Liver (tissue), 8 donors: ENCODE measurements at regions not wholly inside any gene's neighbourhood (a gene's known extent, or its start where the extent isn't known, plus 50 kb on each side); places are given as distances from the start of the nearest gene placed in this dataset.
"Not testable (repeated sequence)": the region's sequence is repeated elsewhere in the genome, so short reads cannot be mapped to it uniquely, and the experiment has no call there.

Experiments
- DNase-seq: peaks from one replicate; pipeline ENCODE4 v3.0.0-alpha.2; 2017; ENCODE audit warnings: low spot score
- H3K27ac ChIP-seq, 2 donors: one replicate each; pipeline ENCODE4 v1.7.0; 2013; ENCODE audit warnings: inconsistent platforms in 2 of 2, low read length in 2 of 2, control low read depth in 1 of 2, low read depth in 1 of 2, mild to moderate bottlenecking in 1 of 2
- H3K27me3 ChIP-seq, 4 donors: one replicate each; pipeline versions ENCODE4 v1.6.1 to v1.7.0; 2013; ENCODE audit warnings: low read length in 3 of 4, inconsistent platforms in 1 of 4, mild to moderate bottlenecking in 1 of 4, moderate library complexity in 1 of 4; ENCODE audit not compliant: control insufficient read depth in 4 of 4, insufficient read depth in 4 of 4
- H3K36me3 ChIP-seq, 4 donors: one replicate each; pipeline versions ENCODE4 v1.6.1 to v1.7.0; 2013; ENCODE audit warnings: low read length in 3 of 4, mild to moderate bottlenecking in 3 of 4, low read depth in 1 of 4, moderate library complexity in 1 of 4; ENCODE audit not compliant: control insufficient read depth in 4 of 4, insufficient read depth in 3 of 4
- H3K4me1 ChIP-seq, 4 donors: one replicate each; pipeline versions ENCODE4 v1.6.1 to v1.7.0; 2013; ENCODE audit warnings: low read length in 3 of 4, mild to moderate bottlenecking in 3 of 4, moderate library complexity in 1 of 4; ENCODE audit not compliant: control insufficient read depth in 4 of 4, insufficient read depth in 4 of 4
- H3K4me3 ChIP-seq, 3 donors: one replicate each; pipeline versions ENCODE4 v1.6.1 to v1.7.0; 2013; ENCODE audit warnings: low read length in 3 of 3, control low read depth in 1 of 3, low read depth in 1 of 3, mild to moderate bottlenecking in 1 of 3
- H3K9ac ChIP-seq, 2 donors: one replicate each; pipeline ENCODE4 v1.7.0; 2013; ENCODE audit warnings: low read length in 2 of 2, mild to moderate bottlenecking in 2 of 2, moderate library complexity in 2 of 2, control low read depth in 1 of 2, low read depth in 1 of 2
- H3K9me3 ChIP-seq, 4 donors: one replicate each; pipeline versions ENCODE4 v1.6.1 to v1.7.0; 2013; ENCODE audit warnings: low read length in 3 of 4; ENCODE audit not compliant: control insufficient read depth in 4 of 4
- ATF3 ChIP-seq: IDR thresholded peaks from 2 replicates; pipeline ENCODE4 v1.6.1; 2016; ENCODE audit warnings: antibody characterized with exemption
- CTCF ChIP-seq: fragments of 150-350 bp; IDR thresholded peaks from 2 replicates; pipeline ENCODE4 v1.5.1; 2017; ENCODE audit warnings: improper control_type of control experiment, low read depth, low read length; ENCODE audit not compliant: missing input control
- EGR1 ChIP-seq, 2 donors: IDR thresholded peaks; 2 replicates each; pipeline ENCODE4 v1.6.1; 2016 to 2018; ENCODE audit warnings: antibody characterized with exemption in 2 of 2, low read depth in 2 of 2
- FOXA2 ChIP-seq: IDR thresholded peaks from 2 replicates; pipeline ENCODE4 v1.6.1; 2016; ENCODE audit warnings: antibody characterized with exemption
- GABPA ChIP-seq, 2 donors: IDR thresholded peaks in 1 of 2; conservative IDR thresholded peaks in 1 of 2; 2 replicates each; pipeline ENCODE4 v1.6.1; 2016; ENCODE audit warnings: antibody characterized with exemption in 2 of 2, mild to moderate bottlenecking in 1 of 2, moderate library complexity in 1 of 2
- HNF4A ChIP-seq, 2 donors: conservative IDR thresholded peaks; 2 replicates each; pipeline ENCODE4 v1.6.1; 2016; ENCODE audit warnings: antibody characterized with exemption in 2 of 2, mild to moderate bottlenecking in 2 of 2
- HNF4G ChIP-seq: IDR thresholded peaks from 2 replicates; pipeline ENCODE4 v1.6.1; 2016; ENCODE audit warnings: antibody characterized with exemption
- JUND ChIP-seq, 2 donors: IDR thresholded peaks; 2 replicates each; pipeline ENCODE4 v1.6.1; 2016; ENCODE audit warnings: antibody characterized with exemption in 2 of 2
- NR2F2 ChIP-seq: IDR thresholded peaks from 2 replicates; pipeline ENCODE4 v1.6.1; 2016; ENCODE audit warnings: antibody characterized with exemption
- RXRA ChIP-seq, 2 donors: IDR thresholded peaks; 2 replicates each; pipeline ENCODE4 v1.6.1; 2017 to 2018; ENCODE audit warnings: antibody characterized with exemption in 2 of 2, mild to moderate bottlenecking in 1 of 2
- SP1 ChIP-seq: IDR thresholded peaks from 2 replicates; pipeline ENCODE4 v1.6.1; 2018; ENCODE audit warnings: antibody characterized with exemption, mild to moderate bottlenecking
- TAF1 ChIP-seq: conservative IDR thresholded peaks from 2 replicates; pipeline ENCODE4 v1.6.1; 2016; ENCODE audit warnings: antibody characterized with exemption, mild to moderate bottlenecking
- WGBS: extraction: QIAGEN DNeasy Blood & Tissue Kit; methylation state at CpG from one replicate; pipeline ENCODE4 v1.1.7; 2013; 5-methylcytosine and 5-hydroxymethylcytosine counted together
- TF ChIP-seq, protein P1 (sequence below): IDR thresholded peaks from 2 replicates; pipeline ENCODE4 v1.6.1; 2016; ENCODE audit warnings: antibody characterized with exemption, mild to moderate bottlenecking
- TF ChIP-seq, protein P2 (sequence below): IDR thresholded peaks from 2 replicates; pipeline ENCODE4 v1.6.1; 2016; ENCODE audit warnings: antibody characterized with exemption
- donor health status: healthy.
- donor health status: healthy.
- donor health status: healthy.
- donor health status: healthy.
- donor health status: healthy.

GRCh38 chr14:98008381-98009113 is 1211.4 kb downstream of the VRK1 start:
- Histone ChIP-seq H3K4me3 (no peak overlapping the region), H3K36me3 (no peaks in the 10 kb centered on the region), H3K4me1 (no peaks in the 10 kb centered on the region), H3K27ac (no peak overlapping the region), H3K9ac (no peak overlapping the region), H3K27me3 (peaks cover 0 to 2% (median 0%) of the 10 kb centered on the region in 4 donors), H3K9me3 (no peaks in the 10 kb centered on the region)
- no peak for DNase-seq
- 87% methylated on average over 4 of the region's 4 CpGs for WGBS
- no peak for TF ChIP-seq EGR1 (IDR thresholded peaks at IDR 0.05; ENCODE audit: low read depth in 2 of 2)
- no peak for TF ChIP-seq SP1
- no peak for TF ChIP-seq HNF4G
- no peak for TF ChIP-seq CTCF
- no peak for TF ChIP-seq FOXA2
- no peak for TF ChIP-seq NR2F2
- TF ChIP-seq TAF1 = no peak
- TF ChIP-seq, protein P1, sequence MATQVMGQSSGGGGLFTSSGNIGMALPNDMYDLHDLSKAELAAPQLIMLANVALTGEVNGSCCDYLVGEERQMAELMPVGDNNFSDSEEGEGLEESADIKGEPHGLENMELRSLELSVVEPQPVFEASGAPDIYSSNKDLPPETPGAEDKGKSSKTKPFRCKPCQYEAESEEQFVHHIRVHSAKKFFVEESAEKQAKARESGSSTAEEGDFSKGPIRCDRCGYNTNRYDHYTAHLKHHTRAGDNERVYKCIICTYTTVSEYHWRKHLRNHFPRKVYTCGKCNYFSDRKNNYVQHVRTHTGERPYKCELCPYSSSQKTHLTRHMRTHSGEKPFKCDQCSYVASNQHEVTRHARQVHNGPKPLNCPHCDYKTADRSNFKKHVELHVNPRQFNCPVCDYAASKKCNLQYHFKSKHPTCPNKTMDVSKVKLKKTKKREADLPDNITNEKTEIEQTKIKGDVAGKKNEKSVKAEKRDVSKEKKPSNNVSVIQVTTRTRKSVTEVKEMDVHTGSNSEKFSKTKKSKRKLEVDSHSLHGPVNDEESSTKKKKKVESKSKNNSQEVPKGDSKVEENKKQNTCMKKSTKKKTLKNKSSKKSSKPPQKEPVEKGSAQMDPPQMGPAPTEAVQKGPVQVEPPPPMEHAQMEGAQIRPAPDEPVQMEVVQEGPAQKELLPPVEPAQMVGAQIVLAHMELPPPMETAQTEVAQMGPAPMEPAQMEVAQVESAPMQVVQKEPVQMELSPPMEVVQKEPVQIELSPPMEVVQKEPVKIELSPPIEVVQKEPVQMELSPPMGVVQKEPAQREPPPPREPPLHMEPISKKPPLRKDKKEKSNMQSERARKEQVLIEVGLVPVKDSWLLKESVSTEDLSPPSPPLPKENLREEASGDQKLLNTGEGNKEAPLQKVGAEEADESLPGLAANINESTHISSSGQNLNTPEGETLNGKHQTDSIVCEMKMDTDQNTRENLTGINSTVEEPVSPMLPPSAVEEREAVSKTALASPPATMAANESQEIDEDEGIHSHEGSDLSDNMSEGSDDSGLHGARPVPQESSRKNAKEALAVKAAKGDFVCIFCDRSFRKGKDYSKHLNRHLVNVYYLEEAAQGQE = no peak
- TF ChIP-seq HNF4A (conservative IDR thresholded peaks at IDR 0.05) = no peak
- TF ChIP-seq JUND (IDR thresholded peaks at IDR 0.05) = no peak
- TF ChIP-seq, protein P2, sequence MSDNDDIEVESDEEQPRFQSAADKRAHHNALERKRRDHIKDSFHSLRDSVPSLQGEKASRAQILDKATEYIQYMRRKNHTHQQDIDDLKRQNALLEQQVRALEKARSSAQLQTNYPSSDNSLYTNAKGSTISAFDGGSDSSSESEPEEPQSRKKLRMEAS = no peak
- TF ChIP-seq ATF3 = no peak
- no peak for TF ChIP-seq GABPA (IDR thresholded peaks at IDR 0.05 in 1 of 2, conservative IDR thresholded peaks at IDR 0.05 in 1 of 2)
- no peak for TF ChIP-seq RXRA (IDR thresholded peaks at IDR 0.05)

DNA sequence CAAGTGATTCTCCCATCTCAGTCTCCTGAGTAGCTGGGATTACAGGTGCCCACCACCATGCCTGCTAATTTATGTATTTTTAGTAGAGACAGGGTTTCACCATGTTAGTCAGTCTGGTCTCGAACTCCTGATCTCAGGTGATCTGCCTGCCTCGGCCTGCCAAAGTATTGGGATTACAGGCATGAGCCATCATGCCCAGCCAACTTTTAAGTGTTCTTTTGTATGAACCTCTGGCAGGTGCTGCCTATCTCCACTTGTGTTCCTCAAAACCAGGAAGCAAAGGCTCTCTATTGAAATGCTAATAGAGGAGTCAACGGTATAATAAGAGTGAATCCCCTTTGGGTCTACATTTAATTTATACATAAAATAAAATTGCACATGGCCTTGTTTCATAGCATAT is 1212.0 kb downstream of the VRK1 start:
- not testable (repeated sequence) for DNase-seq, H3K9ac ChIP-seq, H3K36me3 ChIP-seq, H3K4me3 ChIP-seq, H3K4me1 ChIP-seq, H3K27ac ChIP-seq, H3K9me3 ChIP-seq, H3K27me3 ChIP-seq
- WGBS = 89% methylated on average over 3 of the region's 3 CpGs
